T-helper 1 cell treated with Interleukin-12 subunit alpha and Interleukin-12 subunit beta and Interleukin-4 antibody, amounts not matched to agents 30 ng/mL and 1 ng/mL, for 36 hours (primary cell): ENCODE measurements at regions not wholly inside any gene's neighbourhood (a gene's known extent, or its start where the extent isn't known, plus 50 kb on each side); places are given as distances from the start of the nearest gene placed in this dataset.

ENCODE experiments used
- intact Hi-C: fragments of 100-400 bp; cut with micrococcal nuclease; formaldehyde crosslinking; loops from one replicate; pipeline ENCODE4 v1.15.1; 2024

DNA sequence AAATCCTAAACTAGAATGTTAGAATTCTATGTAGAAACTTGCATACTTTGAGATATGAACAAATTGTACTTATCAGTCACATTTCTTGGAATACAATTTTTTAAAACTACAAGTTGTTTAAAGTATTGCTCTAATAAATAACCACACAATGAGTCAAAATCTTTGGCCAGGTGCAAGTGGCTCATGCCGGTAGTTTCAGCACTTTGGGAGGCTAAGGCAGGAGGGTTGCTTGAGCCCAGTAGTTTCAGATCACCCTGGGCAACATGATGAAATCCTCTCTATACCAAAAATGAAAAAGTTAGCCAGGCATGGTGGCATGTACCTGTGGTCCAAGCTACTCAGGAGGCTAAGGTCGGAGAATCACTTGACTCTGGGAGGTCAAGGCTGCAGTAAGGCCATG is 257.8 kb downstream of the COX7C start:
- intact Hi-C loops, result no loop called here

DNA sequence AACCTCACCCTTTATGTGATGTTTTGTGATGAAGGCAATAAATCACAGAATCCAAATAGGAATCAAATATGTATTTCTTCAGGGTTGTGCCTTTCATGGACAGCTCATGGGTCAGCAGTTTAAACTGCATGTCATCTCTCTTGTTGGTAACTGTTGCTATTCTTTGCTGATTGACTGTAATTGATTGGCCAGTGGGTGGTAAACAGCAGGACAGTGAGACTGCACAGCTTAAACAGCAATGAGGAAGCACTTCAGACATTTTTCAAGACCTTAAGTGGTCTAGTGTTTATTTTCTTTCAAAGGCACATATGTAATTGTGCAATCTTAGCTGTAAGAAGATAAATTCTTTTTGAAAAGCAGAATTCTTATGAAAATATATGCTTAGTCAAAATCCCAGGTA is 260.5 kb downstream of the COX7C start:
- intact Hi-C loops, result no loop called here

DNA sequence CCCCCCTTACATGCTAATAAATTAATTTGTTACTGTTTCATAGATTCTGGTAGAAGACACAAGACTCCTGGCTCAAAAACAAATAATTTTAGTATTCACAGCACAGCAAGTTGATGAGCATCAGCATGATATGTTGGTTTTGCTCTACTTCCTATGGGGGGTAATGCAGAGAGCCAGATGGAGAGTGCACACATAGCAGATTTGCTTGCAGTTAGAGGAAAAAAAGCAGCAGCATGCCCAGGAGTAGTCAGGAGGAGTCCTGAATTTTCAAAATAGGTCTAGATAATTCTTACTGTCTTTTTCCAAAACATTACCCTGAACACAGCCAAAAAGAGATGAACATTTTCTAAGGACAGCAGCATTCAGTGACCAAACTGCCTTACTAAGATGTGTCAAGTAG is 261.3 kb downstream of the COX7C start:
- intact Hi-C loops, result no loop called here

DNA sequence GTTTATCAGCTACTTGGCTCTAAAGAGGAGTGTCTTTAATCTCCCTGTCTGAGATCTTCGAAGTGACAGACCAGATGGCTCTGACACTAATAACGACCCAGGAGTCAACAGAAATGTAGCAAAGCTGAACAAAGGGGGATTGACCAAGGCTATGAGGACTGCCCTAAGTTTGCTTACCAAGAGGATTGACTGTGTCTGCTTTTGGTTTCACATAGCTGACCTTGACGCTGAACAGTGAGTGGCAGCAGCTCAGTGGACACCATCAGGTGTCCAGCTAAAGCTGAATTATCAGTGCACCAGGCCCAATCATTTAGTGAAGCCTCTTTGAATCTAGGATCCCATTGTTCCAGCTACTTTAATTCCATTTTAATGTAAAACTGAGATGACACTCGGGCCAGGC is 262.6 kb downstream of the COX7C start:
- intact Hi-C loops, result loop anchor here (1.0 kb wide), 1 partner anchor 37 kb away; no protein-coding TSS in a partner anchor

DNA sequence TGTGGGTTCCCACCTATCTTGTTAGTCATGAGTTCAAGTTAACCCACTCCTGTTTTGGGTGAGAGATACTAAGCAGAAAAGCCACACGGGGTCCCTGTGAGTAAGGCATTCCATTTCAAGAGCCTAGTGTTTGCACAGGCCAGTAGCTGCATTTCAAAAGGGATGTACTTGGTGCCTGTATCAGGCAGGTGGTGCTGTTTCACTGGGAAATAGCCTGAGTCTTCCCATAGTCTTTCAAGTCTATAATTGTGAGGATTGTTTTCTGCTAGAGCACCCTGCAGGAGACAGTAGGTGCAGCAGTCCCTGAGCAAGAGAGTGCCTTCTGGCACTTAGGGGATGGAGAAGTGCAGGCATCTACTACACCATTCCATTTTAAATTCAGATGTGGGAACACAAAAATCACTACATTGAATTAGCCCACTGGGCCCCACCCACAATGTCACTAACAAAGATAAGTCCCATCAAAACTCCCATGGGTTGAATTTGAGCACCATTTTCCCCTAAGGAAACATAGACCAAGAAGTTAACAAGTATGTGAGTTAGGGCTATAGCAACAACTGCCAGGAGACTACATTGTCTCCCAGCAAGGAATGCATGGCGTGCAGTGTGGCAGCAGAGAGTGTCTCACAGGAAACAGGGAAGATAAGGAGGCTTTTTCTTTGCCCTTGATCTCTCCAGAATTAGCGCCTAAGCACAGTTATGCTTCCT is 263.2 kb downstream of the COX7C start:
- intact Hi-C loops, result loop anchor here (1.0 kb wide), 4 partner anchors 36 to 519 kb away; no protein-coding TSS in a partner anchor

DNA sequence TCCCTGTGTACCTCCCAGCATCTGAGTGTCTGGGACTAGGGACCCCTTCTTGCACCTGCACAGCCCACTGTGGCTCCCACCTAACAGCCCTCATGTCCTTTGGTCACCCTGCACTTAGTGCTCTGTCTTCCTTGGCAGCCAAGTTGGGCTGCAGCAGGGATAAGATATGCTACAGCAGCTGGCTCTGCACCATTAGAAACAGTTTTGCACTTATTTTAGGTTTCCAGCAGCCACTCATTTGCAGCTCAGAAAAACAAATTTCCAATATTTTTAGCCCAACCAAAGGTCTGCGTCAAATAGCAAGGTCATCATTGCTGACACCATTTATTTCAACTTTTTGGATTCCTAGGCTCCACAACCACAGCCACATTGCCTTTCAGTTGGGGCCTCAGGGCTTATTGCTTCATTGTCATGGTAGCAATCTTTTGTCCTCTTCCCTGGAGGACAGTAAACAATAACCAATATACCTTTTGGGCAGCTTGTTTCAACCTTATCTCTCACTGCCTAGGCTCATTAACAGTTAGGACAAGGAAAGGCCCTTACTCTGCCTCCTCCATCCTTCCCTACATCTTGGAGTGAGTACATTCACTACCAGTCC is 263.9 kb downstream of the COX7C start:
- intact Hi-C loops, result loop anchor here (1.0 kb wide), 3 partner anchors 87 to 519 kb away; no protein-coding TSS in a partner anchor

DNA sequence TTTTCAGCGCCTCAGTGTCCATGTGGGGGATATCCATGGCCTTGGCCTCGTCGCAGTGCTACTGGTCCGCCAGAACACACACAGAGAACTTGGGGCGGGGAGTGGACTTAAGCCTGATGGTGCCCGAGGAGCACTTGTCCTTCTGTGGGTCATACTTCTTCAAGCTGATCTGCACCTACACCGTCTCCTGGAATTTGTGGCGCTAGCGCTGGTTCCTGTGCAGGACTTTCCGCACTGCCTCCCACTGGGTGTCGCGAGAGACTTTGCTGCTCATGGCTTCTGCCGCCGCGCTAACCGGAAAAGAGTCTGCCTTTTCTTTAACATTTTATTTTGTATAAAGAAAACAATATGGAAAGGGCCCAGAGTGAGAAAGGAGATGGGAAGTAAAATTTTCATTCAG is 266.9 kb downstream of the COX7C start:
- intact Hi-C loops, result no loop called here

DNA sequence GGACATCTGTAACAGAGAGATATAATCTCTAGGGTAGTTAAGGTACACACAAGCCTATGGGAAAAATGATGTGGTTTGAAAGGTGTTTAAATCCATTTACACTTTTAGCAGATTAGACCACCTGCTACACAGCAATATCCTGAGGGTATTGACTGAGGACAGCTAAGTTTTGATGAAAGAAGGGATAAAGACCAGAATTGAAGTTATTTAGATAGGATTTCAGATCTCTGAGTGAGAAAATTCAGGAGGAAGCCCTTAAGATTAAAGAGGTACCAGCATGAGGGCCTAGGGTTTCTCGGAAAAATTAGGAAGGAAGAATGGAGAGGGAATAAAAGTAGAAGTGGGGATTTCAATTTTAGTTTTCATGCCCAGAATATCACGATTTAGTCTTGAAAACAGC is 267.3 kb downstream of the COX7C start:
- intact Hi-C loops, result no loop called here

DNA sequence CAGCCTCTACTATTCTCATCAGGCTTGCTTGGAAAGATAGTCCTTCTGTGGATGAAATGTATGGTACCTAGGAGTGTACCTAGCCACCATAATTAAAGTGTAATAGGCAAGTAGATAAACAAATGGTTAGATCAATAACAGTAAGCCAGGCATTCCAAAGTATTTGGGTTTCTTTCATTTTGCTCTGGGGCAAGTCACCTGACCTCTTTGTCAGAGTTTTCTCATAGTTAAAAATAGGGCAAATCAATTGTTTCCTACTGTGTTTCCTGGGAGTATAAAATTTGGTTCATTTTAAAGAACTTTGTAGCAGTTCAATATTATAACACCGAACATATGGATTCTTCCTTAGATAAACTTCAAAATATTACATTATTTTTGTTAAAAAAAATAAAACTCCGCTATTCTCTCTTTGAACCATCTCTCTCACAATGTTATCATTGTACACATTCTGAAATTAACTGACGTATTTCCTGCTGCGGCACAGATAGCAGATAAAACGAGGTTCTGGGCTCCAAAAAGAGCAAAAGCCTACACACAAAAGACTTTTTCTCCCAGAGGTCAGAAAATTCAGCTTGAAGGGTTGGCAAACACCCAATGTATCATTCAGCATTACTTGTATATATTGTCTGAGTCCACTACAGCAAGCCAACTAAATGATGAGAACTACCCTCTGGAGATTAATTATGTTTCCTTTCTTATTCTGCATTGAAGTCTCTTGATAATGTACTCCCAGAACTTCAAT is 267.9 kb downstream of the COX7C start:
- intact Hi-C loops, result no loop called here

DNA sequence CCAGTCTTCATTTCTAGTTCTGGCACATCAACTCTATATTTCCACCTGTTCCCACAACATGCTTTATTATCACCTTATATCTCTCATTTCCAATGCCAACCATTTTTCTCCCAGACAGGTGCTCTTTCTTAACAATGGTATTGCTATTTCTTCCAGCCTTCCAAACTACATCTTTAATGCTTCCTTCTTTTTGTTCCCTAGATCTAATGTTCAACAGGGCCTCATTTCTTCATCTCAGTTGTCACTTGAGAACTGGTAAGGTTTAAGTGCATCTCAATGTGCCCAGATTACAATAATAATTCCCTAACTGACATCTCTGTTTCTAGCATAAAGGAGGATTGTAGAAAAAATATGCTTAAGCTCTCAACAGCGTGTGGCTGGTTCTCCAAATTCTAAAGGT is 272.6 kb downstream of the COX7C start:
- intact Hi-C loops, result no loop called here

DNA sequence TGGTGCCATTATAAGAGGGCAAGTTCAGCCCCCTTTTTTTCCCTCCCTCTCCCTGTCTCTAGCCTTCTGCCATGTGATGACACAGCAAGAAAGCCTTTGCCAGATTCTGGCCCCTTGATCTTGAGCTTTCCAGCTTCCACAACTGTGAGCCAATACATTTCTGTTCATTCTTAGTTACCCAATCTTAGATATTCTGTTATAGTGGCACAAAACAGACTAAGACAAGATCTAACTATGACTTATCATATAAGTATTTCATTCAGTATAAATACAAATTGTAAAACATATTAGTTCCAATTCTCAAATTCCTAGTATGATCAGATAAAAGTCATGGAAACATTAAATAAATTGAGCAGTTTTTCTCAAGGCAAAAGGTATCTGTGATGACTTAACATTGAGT is 276.3 kb downstream of the COX7C start:
- intact Hi-C loops, result no loop called here

DNA sequence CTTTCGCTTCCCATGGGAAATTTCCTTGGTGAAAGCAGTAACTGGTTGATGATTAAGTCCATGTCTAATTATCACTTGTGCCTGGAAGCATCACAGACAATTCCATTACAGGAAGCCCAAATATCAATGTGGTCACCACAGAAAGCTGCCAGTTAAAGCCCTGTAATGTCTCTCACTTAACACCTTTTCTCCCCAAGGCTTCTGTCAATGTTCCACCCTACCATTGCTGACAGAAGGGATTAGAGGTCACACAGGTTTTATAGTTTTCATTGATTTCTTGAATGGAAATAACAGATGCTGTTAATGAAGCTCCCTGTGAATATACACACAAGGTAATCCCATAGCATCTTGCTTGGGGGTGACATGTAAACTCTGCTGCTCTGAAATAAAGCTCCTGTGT is 279.2 kb downstream of the COX7C start:
- intact Hi-C loops, result no loop called here

DNA sequence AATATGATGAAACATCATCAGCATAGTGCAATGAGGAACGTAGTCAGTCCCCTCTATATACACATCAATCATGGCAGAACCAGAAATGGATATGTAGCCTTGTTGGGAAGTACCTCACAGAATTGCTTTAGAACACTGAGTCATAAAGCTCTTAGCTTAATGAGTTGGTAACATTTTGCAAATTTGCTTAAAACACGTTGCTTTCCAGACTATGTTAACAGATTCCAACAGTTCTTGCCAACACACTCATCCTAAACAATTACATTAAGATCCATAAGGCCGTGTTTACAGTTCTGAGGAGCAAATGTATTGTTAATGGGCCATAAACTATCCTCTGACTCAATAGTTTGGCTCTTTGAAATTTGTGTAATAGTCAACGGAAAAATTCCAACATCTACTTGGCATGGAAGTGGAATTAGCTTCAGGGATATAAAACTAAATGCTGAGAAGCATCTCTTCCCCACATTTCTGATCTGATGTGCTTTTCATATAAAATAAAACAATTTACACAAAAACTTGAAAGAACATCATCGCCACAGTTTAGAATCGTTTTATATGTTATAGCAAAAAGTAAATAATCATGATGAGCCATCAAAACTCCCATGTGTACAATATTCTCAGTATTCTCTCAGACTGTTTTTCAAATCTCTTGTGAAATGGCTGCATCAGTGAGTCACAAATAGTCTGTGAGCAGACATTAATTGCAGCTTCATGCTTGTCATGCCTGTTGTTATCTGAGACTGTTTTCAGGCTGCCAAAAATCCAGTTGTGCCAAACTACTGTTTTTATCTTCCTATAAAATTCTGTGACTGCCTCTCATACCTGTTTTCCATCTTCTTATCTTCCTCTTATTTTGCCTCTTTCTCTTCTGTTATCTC is 291.9 kb downstream of the COX7C start:
- intact Hi-C loops, result no loop called here

DNA sequence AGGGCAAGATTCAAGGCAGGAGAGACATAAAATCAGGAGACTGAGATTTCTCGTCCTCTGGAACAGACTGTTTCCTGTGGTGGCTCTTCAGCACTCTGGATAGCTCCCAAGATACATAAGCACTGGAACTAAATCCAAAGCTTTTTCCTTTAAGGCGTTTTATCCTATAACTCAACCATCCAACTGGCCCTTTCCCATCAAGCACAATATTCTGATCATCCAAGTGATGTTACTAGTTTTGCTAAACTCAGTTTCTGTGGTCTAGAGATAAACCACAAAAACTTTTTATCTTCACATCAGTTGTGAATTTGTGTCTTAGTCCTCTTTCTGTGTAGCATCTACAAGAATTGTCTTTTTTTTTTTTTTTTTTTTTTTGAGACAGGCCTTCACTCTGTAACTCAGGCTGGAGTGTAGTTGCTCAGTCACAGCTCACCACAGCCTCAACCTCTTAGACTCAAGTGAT is 299.4 kb downstream of the COX7C start:
- intact Hi-C loops, result loop anchor here (1.0 to 5.0 kb wide), 6 partner anchors 37 to 496 kb away; partner anchors contain the start of genes COX7C and RASA1

DNA sequence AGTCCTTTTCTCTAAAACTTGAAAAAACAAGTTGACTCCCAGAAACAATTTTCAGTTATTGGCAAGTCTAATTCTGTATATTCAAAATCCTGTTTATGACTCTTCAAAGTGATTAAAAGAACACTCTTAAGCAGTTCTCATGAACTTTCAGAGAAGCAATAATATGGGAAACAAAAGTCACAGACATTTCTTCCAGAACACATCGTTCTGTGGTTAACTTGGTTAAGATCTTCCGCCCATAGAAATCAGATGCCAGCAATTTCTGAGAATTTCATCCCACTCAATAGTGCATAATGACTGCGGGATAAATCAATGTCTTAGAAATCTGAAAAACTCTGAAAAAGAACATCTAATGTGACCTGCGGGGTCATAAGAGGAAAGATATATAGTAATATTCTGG is 300.5 kb downstream of the COX7C start:
- intact Hi-C loops, result loop anchor here (1.0 to 5.0 kb wide), 4 partner anchors 159 to 424 kb away; partner anchors contain the start of gene RASA1

DNA sequence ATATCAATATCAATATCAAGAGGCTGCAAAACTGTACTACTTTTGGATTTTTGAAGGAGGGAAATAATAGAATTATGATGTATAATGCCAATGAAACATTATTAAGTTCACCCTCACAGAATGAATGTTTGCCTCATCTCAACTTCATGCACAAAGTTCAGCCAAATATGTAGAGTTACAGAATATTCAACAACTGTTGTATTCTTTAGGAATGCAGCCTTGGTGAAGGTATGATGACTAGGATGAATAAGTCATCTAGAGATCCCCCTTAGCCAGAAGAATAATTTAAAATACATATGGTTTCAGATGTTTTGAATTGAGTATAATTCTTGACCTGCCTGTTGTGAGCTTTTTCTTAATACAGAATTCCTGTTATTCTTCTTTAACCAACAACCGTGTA is 308.3 kb downstream of the COX7C start:
- intact Hi-C loops, result no loop called here

DNA sequence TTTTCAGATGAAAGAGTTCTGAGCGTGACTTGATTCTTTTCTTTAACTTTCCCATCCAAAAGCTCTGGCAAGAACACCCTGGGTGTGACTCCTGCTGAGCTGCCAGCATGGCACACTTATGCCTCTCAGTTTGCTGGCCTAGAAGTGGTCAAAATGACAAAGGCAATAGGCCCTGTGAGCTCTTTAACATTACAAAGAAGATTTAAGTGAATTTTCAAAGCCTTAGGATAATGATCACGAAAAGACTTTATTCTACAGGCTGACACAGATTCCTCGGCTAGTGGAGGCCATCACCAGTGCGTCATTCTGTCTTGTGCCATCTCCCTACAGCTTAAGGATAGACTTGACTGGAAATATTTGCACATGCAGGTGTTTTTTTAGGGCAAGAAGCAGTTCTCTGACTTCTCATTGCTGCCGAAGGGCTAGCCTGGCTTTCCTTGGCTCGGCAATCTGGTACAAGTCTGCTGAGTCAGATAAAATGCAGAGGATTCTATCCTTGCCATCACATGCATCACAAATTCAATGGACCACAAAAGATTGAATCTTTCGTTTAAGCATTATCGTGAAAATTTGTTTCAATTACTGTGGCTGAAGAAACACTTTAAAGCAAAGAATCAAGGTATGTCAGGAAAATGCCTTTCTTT is 311.5 kb downstream of the COX7C start:
- intact Hi-C loops, result no loop called here

DNA sequence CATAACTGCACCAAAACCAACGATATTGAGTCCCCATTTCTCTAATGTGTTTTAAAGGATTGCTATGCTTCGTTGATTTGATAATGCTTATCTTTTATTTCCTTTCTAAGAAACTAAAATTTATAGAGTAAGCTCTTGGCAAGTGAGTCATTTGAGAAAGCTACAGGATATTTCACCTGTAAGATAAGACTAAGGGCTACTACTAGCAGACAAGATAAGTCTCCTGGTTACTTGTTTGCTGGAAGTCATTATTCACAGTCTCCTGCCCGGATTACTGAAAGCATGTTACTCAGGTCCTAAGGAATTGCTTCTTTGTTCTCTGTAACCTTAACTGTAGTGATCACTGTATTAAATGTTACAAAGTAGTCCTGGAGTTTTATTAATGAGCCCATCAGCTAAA is 315.9 kb upstream of the RASA1 start:
- intact Hi-C loops, result no loop called here

DNA sequence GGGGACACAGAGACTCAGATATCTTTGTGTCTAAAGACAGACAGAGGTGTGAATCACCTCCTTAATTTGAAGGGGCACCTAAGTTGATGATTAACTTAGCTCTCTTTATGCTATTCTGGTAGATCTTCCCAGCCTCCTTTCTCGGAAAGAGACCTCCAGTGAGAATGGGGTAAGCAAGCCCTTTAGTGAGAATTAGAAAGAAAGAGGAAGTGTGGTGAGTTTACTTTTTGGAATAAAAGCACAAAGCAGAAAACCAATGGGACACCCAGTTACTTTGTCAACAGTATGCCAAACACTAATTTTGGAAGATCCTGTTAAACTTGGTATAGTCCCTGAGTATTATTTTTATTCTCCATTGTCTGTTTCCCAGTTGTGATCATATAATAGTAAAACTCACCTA is 302.8 kb upstream of the RASA1 start:
- intact Hi-C loops, result no loop called here

DNA sequence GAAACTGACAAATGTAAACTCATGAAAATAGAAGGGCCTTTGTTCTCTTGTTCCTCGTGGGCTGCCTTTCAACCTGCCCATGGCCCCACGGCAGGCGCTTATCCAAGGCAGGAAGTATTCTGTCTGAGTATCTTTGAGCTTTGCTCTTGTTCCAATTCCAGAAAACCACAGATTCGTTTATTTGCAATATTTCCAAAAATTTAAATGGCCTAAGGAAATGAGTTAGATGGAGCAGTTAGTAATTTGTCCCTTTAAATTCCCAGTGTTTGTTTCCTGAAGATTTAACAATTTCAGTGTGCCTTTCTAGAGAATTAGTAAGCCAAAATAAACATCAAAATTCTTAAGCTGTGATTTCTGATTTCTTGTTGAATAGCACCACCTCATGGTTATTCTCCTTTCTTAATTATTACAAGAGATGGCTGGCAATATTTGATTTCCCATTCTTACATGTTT is 299.4 kb upstream of the RASA1 start:
- intact Hi-C loops, result loop anchor here (1.0 to 2.0 kb wide), 2 partner anchors 44 to 87 kb away; no protein-coding TSS in a partner anchor
